PFSK-1 (cell line): ENCODE measurements at regions not wholly inside any gene's neighbourhood (a gene's known extent, or its start where the extent isn't known, plus 50 kb on each side); places are given as distances from the start of the nearest gene placed in this dataset.

Source experiments
- POLR2AphosphoS5 ChIP-seq: IDR thresholded peaks from 2 replicates; pipeline ENCODE4 v1.6.1; 2012; ENCODE audit warnings: low read depth, mild to moderate bottlenecking, control low read depth, low read length, moderate library complexity
- TAF1 ChIP-seq: IDR thresholded peaks from 2 replicates; pipeline ENCODE4 v1.6.1; 2012; ENCODE audit warnings: low read length, control low read depth, borderline replicate concordance; ENCODE audit not compliant: insufficient read depth

DNA sequence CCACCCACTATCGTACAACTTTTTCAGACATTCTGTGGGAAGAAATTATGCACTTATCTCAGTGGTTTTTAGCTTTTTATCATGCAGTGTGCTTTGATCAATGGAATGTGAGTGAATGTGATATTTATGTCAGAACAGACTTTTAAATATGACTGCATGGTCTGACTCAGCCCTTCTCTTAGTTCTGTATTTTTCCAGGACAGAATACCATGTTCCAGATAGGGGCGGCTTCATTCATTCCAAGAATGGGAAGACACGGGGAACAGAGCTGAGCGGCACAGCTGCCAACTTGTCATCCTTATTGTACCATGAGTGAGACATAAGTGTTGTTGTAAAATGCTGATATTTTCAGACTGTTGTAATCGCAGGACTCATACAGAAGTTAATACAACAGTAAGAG lies 214.6 kb upstream of the NCAM2 start:
- TF ChIP-seq TAF1 (no peak), POLR2AphosphoS5 (no peak)
